ENCODE measurements at regions not wholly inside any gene's neighbourhood (a gene's known extent, or its start where the extent isn't known, plus 50 kb on each side); places are given as distances from the start of the nearest gene placed in this dataset.

DNA sequence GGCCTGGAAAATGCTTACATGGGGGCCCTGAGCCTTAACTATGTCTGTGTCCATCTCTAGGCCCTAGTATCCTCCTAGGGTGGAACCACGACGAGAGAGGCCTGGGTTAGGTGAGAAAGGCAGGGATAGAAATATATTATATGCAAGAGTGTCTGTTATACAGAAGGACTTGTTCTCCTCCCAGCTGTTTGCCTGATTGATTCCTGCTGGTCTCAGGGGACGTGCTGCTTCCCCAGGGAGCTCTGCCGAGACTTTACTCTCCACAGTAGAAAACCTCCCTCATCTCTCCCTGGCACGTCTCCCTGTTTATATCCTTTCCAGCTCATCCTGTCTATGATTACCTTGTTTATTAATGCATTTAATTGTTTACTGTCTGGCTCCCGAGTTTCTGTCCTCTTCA lies 132.6 kb downstream of the MIAT start:
- CTCF ChIA-PET: no interaction called here
- Mint-ChIP-seq H3K4me1 (ENCODE audit: low read depth) (peaks cover 21% of the 10 kb centered on the region), H3K36me3 (ENCODE audit: low read depth) (no peaks in the 10 kb centered on the region), H3K9me3 (ENCODE audit: insufficient read depth) (no peaks in the 10 kb centered on the region), H3K27me3 (ENCODE audit: low read depth) (no peaks in the 10 kb centered on the region), H3K4me3 (no peak overlapping the region), H3K27ac (no peak overlapping the region)
- no peak for DNase-seq
- POLR2A ChIA-PET: no interaction called here
- ATAC-seq: no peak

DNA sequence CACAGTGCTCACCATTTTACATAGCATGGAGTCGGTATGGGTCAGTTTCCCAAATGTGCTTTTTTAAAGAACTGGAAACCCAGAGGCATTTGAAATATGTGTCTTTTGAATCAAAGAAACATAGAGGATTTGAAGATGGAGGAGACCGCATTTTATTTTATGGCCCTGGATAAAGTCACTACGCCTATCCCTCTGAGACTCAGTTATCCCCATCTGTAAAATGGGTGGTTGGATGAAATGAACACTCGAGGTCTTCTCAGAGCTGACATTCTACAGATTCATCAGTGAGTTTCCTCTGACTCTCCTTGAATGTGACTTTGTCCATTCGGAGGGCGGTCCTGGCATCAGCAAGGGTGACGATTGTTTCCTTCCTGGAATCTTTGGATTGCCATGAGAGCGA lies 135.1 kb downstream of the MIAT start:
- Mint-ChIP-seq H3K4me3 (no peak overlapping the region), H3K36me3 (ENCODE audit: low read depth) (no peaks in the 10 kb centered on the region), H3K4me1 (ENCODE audit: low read depth) (no peaks in the 10 kb centered on the region), H3K27me3 (ENCODE audit: low read depth) (no peaks in the 10 kb centered on the region), H3K9me3 (ENCODE audit: insufficient read depth) (no peaks in the 10 kb centered on the region), H3K27ac (no peak overlapping the region)
- ATAC-seq: no peak
- DNase-seq: no peak
- POLR2A ChIA-PET: no interaction called here
- CTCF ChIA-PET: no interaction called here

DNA sequence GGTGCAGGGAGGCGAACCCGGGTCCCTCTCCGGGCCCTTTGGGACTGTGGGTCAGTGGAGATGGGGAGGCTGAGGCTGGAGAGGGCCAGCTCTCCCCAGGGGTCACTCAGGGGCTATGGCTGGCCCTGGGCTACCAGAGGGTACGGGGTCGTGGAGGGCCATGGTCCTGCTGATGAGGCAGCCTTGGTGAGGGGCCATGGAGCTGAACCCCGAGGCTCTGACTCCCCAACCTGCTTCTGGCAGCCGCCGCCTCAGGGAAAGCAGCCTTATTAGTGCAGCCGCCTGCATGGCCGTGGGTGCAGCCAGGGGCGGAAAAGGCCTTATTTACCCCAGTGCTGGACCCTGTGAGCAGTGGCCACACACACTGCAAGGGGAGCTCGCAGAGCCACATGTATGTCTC lies 139.4 kb downstream of the MIAT start:
- DNase-seq (no peak), ATAC-seq (no peak)
- no peak overlapping the region for H3K27ac Mint-ChIP-seq
- H3K36me3 Mint-ChIP-seq (ENCODE audit: low read depth): no peaks in the 10 kb centered on the region
- CTCF ChIA-PET: interaction anchor here (0.6 kb wide), 1 partner anchor 40 kb away, joined by 3 read pairs; no protein-coding TSS in a partner anchor
- H3K9me3 Mint-ChIP-seq (ENCODE audit: insufficient read depth): no peaks in the 10 kb centered on the region
- no peaks in the 10 kb centered on the region for H3K4me1 Mint-ChIP-seq (ENCODE audit: low read depth)
- POLR2A ChIA-PET: no interaction called here
- H3K4me3 Mint-ChIP-seq: no peak overlapping the region
- H3K27me3 Mint-ChIP-seq (ENCODE audit: low read depth): no peaks in the 10 kb centered on the region

DNA sequence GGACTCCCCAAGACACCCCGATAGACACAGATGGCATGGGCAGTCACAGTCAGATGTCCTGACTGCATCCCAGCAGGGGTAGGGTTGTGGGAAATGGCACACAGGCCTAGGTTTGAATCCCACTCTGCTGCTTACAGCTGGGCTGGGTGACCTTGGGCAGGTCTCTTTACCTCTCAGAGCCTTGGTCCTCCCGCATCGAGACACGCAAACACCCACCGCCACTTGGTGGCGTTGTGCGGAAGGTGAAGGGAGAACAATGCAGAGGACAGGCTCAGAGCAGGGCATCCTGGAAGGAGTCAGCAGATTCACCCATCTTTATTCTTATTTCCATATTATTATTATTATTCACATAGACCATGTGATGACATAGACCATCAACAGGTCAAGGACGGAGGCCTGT lies 140.5 kb downstream of the MIAT start:
- Mint-ChIP-seq H3K4me1 (ENCODE audit: low read depth) (no peaks in the 10 kb centered on the region), H3K27ac (no peak overlapping the region), H3K9me3 (ENCODE audit: insufficient read depth) (no peaks in the 10 kb centered on the region), H3K36me3 (ENCODE audit: low read depth) (no peaks in the 10 kb centered on the region), H3K27me3 (ENCODE audit: low read depth) (no peaks in the 10 kb centered on the region), H3K4me3 (no peak overlapping the region)
- DNase-seq: no peak
- no peak for ATAC-seq
- ChIA-PET POLR2A (no interaction called here), CTCF (no interaction called here)

DNA sequence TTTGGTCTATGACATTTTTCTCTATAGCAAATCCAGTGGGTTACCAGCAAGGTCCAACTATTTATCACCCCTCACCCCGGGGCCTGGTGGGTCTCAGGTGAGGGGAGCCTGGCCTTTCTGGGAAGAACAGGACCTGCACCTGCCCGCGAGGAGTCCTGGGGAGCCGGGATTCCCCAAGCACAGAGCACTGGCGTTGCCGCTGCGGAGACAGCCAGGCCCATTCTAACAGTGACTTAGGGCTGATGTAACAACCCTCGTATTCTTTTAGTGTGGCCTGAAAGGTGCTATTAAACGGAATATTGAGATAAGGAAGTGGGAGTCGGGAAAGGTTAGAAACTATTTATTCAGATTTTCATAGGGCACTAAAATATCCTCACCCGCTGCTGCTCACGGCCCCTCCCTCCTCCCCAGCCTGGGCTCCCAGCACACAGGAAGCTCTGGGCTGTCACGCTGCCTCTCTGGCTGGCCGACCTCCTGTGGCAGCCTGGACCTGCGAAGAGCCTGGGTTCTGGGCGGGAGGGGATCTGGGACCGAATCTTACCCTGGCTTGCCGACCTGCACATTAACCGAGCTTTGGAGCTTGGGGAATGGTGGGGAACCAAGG lies 141.2 kb downstream of the MIAT start:
- Mint-ChIP-seq H3K27me3 (ENCODE audit: low read depth) (no peaks in the 10 kb centered on the region), H3K4me1 (ENCODE audit: low read depth) (no peaks in the 10 kb centered on the region), H3K9me3 (ENCODE audit: insufficient read depth) (no peaks in the 10 kb centered on the region), H3K4me3 (no peak overlapping the region), H3K27ac (no peak overlapping the region), H3K36me3 (ENCODE audit: low read depth) (no peaks in the 10 kb centered on the region)
- DNase-seq (no peak), ATAC-seq (no peak)
- ChIA-PET CTCF (interaction anchor here (1.3 kb wide), 1 partner anchor 9 kb away, joined by 3 read pairs; no protein-coding TSS in a partner anchor), POLR2A (interaction anchor here (0.5 kb wide), 1 partner anchor 295 kb away, joined by 4 read pairs; no protein-coding TSS in a partner anchor)

DNA sequence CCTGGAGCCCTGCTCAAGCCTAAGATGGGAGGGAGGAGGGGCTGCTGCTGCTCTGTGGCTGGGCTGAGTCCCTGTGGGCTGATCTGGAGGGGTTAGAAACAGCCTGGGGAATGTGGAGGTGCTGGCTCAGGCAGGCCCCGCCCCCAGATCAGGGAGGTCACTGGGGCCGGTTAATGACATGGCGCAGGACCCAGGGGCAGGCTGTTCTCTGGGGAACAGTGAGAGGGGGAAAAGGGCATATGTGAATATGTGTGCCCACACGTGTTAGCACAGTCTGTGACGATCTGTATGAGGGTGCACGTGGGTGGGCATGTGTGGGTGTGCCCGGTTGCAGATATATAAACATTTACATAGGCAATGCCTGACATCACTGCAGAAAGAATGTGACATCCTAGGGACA lies 143.5 kb downstream of the MIAT start:
- DNase-seq: no peak
- ChIA-PET CTCF (no interaction called here), POLR2A (no interaction called here)
- Mint-ChIP-seq H3K27me3 (ENCODE audit: low read depth) (peaks cover 3% of the 10 kb centered on the region), H3K4me1 (ENCODE audit: low read depth) (no peaks in the 10 kb centered on the region), H3K36me3 (ENCODE audit: low read depth) (no peaks in the 10 kb centered on the region), H3K27ac (no peak overlapping the region), H3K4me3 (no peak overlapping the region), H3K9me3 (ENCODE audit: insufficient read depth) (no peaks in the 10 kb centered on the region)
- no peak for ATAC-seq

DNA sequence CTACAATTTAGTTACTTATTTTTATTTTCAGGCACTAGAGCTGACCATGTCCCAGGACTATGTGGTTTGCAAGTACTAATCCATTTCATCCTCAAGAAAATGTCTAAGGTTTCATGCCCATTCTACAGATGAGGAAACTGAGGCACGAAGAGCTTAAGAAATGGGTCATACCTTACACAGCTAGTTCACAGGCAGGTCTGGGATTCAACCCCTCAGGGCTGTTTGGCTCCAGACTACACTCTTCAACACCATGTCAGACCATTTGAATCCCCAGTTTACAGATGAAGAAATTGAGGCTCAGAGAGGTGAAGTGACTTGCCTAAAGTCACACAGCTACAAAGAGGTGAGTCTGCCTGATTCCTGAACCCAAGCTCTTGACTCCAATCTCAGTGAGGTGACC lies 144.1 kb downstream of the MIAT start:
- Mint-ChIP-seq H3K27me3 (ENCODE audit: low read depth) (peaks cover 3% of the 10 kb centered on the region), H3K27ac (no peak overlapping the region), H3K4me3 (no peak overlapping the region), H3K9me3 (ENCODE audit: insufficient read depth) (no peaks in the 10 kb centered on the region), H3K36me3 (ENCODE audit: low read depth) (no peaks in the 10 kb centered on the region), H3K4me1 (ENCODE audit: low read depth) (no peaks in the 10 kb centered on the region)
- ATAC-seq (no peak), DNase-seq (no peak)
- ChIA-PET POLR2A (no interaction called here), CTCF (no interaction called here)

DNA sequence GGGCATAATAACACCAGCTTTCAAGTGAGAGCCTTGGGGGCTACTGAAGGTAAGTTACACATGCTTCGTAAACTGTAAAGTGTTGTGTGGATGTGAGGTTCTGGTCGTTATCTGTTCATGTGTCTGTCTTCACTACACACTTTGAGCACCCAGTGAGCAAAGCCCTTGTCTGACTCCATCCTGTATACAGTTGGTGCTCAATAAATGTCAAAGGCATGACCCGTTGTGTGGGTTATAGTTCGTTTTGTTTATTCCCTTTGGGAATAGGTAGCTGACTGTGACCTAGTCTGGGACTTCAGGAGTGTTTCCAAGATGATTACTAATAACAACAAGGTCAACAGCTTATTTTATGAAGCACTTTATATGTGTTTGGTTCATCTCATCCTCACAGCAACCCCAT lies 146.9 kb downstream of the MIAT start:
- ATAC-seq (no peak), DNase-seq (no peak)
- H3K4me1 Mint-ChIP-seq (ENCODE audit: low read depth): no peaks in the 10 kb centered on the region
- no peak overlapping the region for H3K27ac Mint-ChIP-seq
- peaks cover 3% of the 10 kb centered on the region for H3K27me3 Mint-ChIP-seq (ENCODE audit: low read depth)
- H3K4me3 Mint-ChIP-seq: no peak overlapping the region
- H3K36me3 Mint-ChIP-seq (ENCODE audit: low read depth): no peaks in the 10 kb centered on the region
- ChIA-PET POLR2A (no interaction called here), CTCF (no interaction called here)
- no peaks in the 10 kb centered on the region for H3K9me3 Mint-ChIP-seq (ENCODE audit: insufficient read depth)

DNA sequence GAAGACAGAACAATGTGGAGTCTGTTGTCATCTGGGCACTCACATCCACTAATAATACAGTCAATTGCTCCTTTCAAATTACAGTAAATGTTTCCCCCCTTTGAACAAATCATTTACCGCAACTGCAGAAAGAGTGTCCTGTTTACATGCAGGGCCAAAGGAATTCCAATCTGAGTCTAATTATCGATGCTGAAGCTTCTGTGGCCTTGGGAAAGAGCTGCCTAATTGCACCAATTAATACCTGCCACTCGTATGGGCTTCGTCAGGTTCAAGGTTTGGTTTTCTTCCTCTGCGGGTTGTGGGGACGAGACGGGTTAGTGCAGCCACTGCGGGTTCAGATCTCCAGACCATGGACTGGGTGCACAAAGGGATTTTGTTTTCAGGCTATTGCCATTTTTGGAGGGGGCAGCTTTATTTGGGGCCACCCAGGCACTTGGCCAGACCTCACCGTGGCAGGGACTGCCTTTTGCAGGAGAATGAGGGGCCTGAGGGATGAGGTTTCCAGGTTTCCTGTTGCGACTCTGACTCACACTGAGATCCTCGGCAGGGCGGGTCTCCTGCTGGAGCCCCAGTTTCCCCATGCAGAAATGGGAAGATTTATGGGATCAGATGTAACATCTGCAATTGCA lies 147.6 kb downstream of the MIAT start:
- no peak for ATAC-seq

DNA sequence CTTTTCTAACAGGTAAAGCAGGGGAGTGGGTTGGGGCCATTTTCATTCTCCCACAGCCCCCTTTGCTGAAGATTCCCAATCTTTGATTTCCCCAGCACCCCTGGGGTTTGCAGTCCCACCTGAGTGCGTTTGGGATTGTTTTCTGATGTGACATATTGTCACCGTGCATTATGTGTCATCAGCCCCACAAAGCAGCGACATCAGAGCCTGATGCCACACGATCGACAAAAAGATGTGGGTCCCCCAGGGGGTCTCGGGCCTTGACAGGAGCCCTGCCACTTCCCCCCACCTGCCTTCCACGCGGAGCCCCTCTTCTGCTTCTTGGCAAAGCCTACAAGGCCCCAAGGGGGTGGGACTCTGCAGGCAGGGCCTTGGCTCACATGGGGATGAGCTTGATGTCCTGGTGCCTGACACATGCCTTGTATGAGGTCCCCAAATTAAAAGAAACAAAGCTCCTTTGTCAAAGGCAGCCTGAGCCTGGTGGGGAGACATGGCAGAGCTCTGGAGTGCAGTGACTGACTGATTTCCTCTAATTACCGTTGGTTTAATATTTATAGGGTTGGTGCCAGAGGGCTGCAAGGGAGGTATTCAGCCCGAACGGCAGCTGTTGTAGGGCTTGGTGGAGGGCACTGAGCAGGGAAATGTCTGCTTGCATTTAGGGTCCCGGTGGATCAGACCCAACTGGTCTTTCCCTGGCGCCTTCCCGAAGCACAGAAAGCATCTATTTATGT lies 149.2 kb downstream of the MIAT start:
- Mint-ChIP-seq H3K4me3 (no peak overlapping the region), H3K27me3 (ENCODE audit: low read depth) (peaks cover 3% of the 10 kb centered on the region), H3K9me3 (ENCODE audit: insufficient read depth) (no peaks in the 10 kb centered on the region), H3K36me3 (ENCODE audit: low read depth) (no peaks in the 10 kb centered on the region), H3K4me1 (ENCODE audit: low read depth) (no peaks in the 10 kb centered on the region), H3K27ac (no peak overlapping the region)
- POLR2A ChIA-PET: no interaction called here
- CTCF ChIA-PET: no interaction called here
- DNase-seq: no peak
- ATAC-seq: no peak

More for the DNA sequence above, 147.6 kb downstream of the MIAT start:
- DNase-seq: no peak
- POLR2A ChIA-PET: no interaction called here
- Mint-ChIP-seq H3K36me3 (ENCODE audit: low read depth) (no peaks in the 10 kb centered on the region), H3K4me1 (ENCODE audit: low read depth) (no peaks in the 10 kb centered on the region), H3K27me3 (ENCODE audit: low read depth) (peaks cover 3% of the 10 kb centered on the region), H3K9me3 (ENCODE audit: insufficient read depth) (no peaks in the 10 kb centered on the region), H3K4me3 (no peak overlapping the region), H3K27ac (no peak overlapping the region)
- CTCF ChIA-PET: interaction anchor here (0.6 to 1.0 kb wide), 2 partner anchors 19 to 666 kb away, joined by 3 read pairs; no protein-coding TSS in a partner anchor

DNA sequence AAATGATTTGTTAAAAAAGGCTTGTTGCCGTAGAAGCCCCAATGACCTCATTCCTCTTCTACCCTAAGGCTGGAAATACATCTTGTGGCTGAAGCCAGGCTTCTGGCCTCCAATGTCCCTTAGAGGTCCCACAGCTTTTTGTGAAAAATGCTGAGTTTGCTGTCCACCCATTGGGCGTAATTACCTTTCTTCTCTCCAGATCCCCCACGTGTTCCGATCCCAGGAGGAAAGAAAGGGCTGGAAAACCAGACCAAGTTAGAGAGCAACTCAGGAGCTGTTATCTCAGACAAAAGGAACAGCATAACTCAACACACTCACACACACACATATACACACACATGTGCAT lies 154.2 kb downstream of the MIAT start:
- ChIA-PET POLR2A (no interaction called here), CTCF (no interaction called here)
- H3K36me3 Mint-ChIP-seq (ENCODE audit: low read depth): no peaks in the 10 kb centered on the region
- H3K27ac Mint-ChIP-seq: no peak overlapping the region
- H3K4me3 Mint-ChIP-seq: no peak overlapping the region
- ATAC-seq (no peak), DNase-seq (no peak)
- H3K27me3 Mint-ChIP-seq (ENCODE audit: low read depth): no peaks in the 10 kb centered on the region
- H3K4me1 Mint-ChIP-seq (ENCODE audit: low read depth): no peaks in the 10 kb centered on the region
- H3K9me3 Mint-ChIP-seq (ENCODE audit: insufficient read depth): no peaks in the 10 kb centered on the region

DNA sequence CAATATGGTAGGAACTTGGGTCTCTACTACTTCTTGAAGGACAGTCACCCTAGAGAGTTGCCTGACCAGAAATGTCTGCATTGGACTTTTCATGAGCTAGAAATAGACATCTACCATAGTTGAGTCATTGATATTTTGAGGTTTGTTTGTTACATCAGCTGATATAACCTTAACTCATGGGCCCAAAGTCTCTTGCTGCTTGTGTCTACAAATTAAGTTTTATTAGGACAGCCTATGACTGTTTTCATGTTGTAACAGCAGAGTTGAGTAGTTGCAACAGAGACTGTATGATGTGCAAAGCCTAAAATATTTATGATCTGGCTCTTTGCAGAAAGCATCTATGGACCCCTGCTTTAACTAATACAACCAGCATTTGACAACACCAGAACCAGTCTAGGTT lies 155.3 kb downstream of the MIAT start:
- no peak for DNase-seq
- ATAC-seq: no peak
- no peaks in the 10 kb centered on the region for H3K4me1 Mint-ChIP-seq (ENCODE audit: low read depth)
- no peak overlapping the region for H3K4me3 Mint-ChIP-seq
- H3K27ac Mint-ChIP-seq: no peak overlapping the region
- H3K27me3 Mint-ChIP-seq (ENCODE audit: low read depth): no peaks in the 10 kb centered on the region
- no peaks in the 10 kb centered on the region for H3K36me3 Mint-ChIP-seq (ENCODE audit: low read depth)
- ChIA-PET CTCF (no interaction called here), POLR2A (no interaction called here)
- no peaks in the 10 kb centered on the region for H3K9me3 Mint-ChIP-seq (ENCODE audit: insufficient read depth)
